Left lobe of liver (tissue), 2 donors: ENCODE measurements at regions not wholly inside any gene's neighbourhood (a gene's known extent, or its start where the extent isn't known, plus 50 kb on each side); places are given as distances from the start of the nearest gene placed in this dataset.
"Not testable (repeated sequence)": the region's sequence is repeated elsewhere in the genome, so short reads cannot be mapped to it uniquely, and the experiment has no call there.

Source experiments
- ATAC-seq: fragments of 200-7000 bp; cut with Tn5 transposase; one replicate; pipeline ENCODE4 v1.9.1; 2020; ENCODE audit warnings: mild to moderate bottlenecking, moderate library complexity
- DNase-seq: peaks from one replicate; pipeline ENCODE4 v3.0.0-alpha.2; 2020; ENCODE audit warnings: low spot score
- donor health status: DM: no; HTN: no; CAD: no; lungs with moderate emphysema.
- donor health status: DM: no; HTN: yes; CAD: no.

- DNase-seq, ATAC-seq: not testable (repeated sequence)
These were observed 126.2 kb upstream of the TGFBR2 start for GRCh38 chr3:30480156-30480555.

- ATAC-seq (no peak), DNase-seq (no peak)
These were observed 125.8 kb upstream of the TGFBR2 start for GRCh38 chr3:30480587-30480986.

GRCh38 chr3:30481241-30481640 is 125.2 kb upstream of the TGFBR2 start:
- ATAC-seq (no peak), DNase-seq (no peak)

GRCh38 chr3:30484229-30484628 is 122.2 kb upstream of the TGFBR2 start:
- not testable (repeated sequence) for ATAC-seq, DNase-seq

- ATAC-seq (no peak), DNase-seq (no peak)
These were observed 120.0 kb upstream of the TGFBR2 start for GRCh38 chr3:30486368-30486767.

- DNase-seq (no peak), ATAC-seq (no peak)
These were observed 118.2 kb upstream of the TGFBR2 start for GRCh38 chr3:30488070-30488756.

GRCh38 chr3:30492322-30493192 is 113.8 kb upstream of the TGFBR2 start:
- ATAC-seq, result no peak
- DNase-seq, result no peak

GRCh38 chr3:30493911-30494311 is 112.5 kb upstream of the TGFBR2 start:
- no peak for DNase-seq
- ATAC-seq, result no peak

- ATAC-seq (no peak), DNase-seq (no peak)
These were observed 111.0 kb upstream of the TGFBR2 start for GRCh38 chr3:30495172-30496065.

GRCh38 chr3:30496066-30496966 is 110.1 kb upstream of the TGFBR2 start:
- ATAC-seq (no peak), DNase-seq (no peak)

- no peak for DNase-seq
- peak; percentile 75 for ATAC-seq
These were observed 107.8 kb upstream of the TGFBR2 start for GRCh38 chr3:30498587-30498967.

GRCh38 chr3:30500666-30501399 is 105.6 kb upstream of the TGFBR2 start:
- DNase-seq, result no peak
- ATAC-seq, result no peak

GRCh38 chr3:30501526-30501925 is 104.9 kb upstream of the TGFBR2 start:
- ATAC-seq (no peak), DNase-seq (no peak)

- ATAC-seq (no peak), DNase-seq (no peak)
These were observed 104.2 kb upstream of the TGFBR2 start for GRCh38 chr3:30502051-30502741.

GRCh38 chr3:30502742-30503073 is 103.7 kb upstream of the TGFBR2 start:
- no peak for ATAC-seq

GRCh38 chr3:30503446-30503845 is 103.0 kb upstream of the TGFBR2 start:
- ATAC-seq, result no peak

More at GRCh38 chr3:30502742-30503073, 103.7 kb upstream of the TGFBR2 start:
- DNase-seq, result no peak

GRCh38 chr3:30504939-30505338 is 101.5 kb upstream of the TGFBR2 start:
- DNase-seq (no peak), ATAC-seq (no peak)

More at GRCh38 chr3:30503446-30503845, 103.0 kb upstream of the TGFBR2 start:
- no peak for DNase-seq

- DNase-seq, result no peak
- no peak for ATAC-seq
These were observed 100.4 kb upstream of the TGFBR2 start for GRCh38 chr3:30505866-30506520.
